ENCODE measurements at regions not wholly inside any gene's neighbourhood (a gene's known extent, or its start where the extent isn't known, plus 50 kb on each side); places are given as distances from the start of the nearest gene placed in this dataset.

DNA sequence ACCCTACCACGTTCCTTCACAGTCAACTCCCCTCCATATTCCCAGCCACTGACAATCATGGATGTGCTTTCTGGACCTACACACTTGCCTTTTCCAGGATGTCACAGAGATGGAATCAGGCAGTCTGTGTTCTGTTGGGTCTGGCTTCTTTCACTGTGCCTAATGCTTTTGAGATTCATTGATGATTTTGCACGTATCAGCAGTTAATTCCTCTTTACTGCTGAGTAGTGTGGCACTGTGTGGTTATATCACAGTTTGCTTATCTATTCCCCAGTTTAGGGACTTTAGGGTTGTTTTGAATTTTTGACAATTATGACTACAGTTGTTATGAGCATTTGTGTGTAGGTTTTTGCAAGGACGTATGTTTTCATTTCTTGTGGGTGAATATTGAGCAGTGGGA lies 191.7 kb downstream of the ACKR3 start:
- TF ChIP-seq, protein P1, sequence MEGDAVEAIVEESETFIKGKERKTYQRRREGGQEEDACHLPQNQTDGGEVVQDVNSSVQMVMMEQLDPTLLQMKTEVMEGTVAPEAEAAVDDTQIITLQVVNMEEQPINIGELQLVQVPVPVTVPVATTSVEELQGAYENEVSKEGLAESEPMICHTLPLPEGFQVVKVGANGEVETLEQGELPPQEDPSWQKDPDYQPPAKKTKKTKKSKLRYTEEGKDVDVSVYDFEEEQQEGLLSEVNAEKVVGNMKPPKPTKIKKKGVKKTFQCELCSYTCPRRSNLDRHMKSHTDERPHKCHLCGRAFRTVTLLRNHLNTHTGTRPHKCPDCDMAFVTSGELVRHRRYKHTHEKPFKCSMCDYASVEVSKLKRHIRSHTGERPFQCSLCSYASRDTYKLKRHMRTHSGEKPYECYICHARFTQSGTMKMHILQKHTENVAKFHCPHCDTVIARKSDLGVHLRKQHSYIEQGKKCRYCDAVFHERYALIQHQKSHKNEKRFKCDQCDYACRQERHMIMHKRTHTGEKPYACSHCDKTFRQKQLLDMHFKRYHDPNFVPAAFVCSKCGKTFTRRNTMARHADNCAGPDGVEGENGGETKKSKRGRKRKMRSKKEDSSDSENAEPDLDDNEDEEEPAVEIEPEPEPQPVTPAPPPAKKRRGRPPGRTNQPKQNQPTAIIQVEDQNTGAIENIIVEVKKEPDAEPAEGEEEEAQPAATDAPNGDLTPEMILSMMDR (IDR thresholded peaks at IDR 0.05), result no peak
- no peak for TF ChIP-seq ZFX (IDR thresholded peaks at IDR 0.05; ENCODE audit: borderline replicate concordance)

Measured in 22Rv1 (cell line).